ENCODE measurements at regions not wholly inside any gene's neighbourhood (a gene's known extent, or its start where the extent isn't known, plus 50 kb on each side); places are given as distances from the start of the nearest gene placed in this dataset.

DNA sequence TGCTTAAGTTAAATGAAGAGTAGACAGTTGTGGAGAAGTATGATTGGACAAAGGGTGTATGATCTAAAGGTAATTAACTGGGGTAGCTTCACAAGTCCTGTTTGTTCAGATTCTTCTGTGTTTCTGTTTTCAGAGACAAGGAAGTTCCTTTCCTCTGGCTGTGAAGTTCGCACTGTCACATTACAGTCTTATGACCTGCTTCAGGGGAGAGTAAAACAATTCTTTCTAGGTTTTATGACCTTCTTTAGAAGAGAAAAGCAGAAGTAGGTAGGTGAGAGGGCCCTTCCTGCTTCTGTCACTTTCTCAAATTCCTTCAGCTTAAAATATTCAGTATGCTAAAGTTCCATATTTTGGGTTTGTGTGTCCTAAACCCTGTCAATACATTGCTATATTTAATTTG is 211.9 kb downstream of the SOX3 start:
- POLR2A ChIA-PET: no interaction called here
- no peak overlapping the region for H3K4me3 ChIP-seq (ENCODE audit: control insufficient read depth in 1 of 7, extremely low read depth in 1 of 7, insufficient read depth in 4 of 7, low read depth in 2 of 7, low read length in 6 of 7)

DNA sequence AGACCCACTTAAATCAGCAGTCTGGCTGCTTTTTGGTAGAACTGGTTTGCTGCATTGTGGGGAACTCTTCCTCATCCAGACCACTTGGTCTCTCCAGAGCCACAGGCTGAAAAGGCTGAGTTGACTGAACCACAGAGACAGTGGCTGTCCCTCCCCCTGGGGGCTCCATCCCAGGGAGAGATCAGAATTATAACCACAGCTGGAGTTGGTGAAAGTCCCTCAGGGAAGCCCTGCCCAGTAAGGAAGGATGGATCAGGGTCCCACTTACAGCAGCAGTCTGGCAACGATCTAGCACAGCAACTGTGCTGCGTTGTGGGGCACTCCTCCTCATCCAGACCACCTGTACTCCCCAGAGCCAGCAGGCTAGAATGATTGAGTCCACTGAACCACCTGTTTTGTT is 212.7 kb downstream of the SOX3 start:
- no peak for DNase-seq
- Histone ChIP-seq H3K27me3 (replicated peaks in 2 of 5; ENCODE audit: control insufficient read depth in 4 of 5, insufficient read depth in 5 of 5, low read length in 4 of 5) (no peaks in the 10 kb centered on the region), H3K4me1 (ENCODE audit: control extremely low read depth in 1 of 4, control insufficient read depth in 4 of 4, insufficient read depth in 4 of 4, low read length in 3 of 4) (no peaks in the 10 kb centered on the region), H3K4me3 (ENCODE audit: control insufficient read depth in 1 of 7, extremely low read depth in 1 of 7, insufficient read depth in 4 of 7, low read depth in 2 of 7, low read length in 6 of 7) (no peak overlapping the region), H3K27ac (ENCODE audit: insufficient read depth in 1 of 2, low read depth in 1 of 2, low read length in 2 of 2, poor library complexity in 1 of 2, severe bottlenecking in 2 of 2) (no peak overlapping the region), H3K9me3 (ENCODE audit: control extremely low read depth in 1 of 5, control insufficient read depth in 4 of 5, insufficient read depth in 2 of 5, low read depth in 1 of 5, low read length in 4 of 5) (no peaks in the 10 kb centered on the region), H3K36me3 (ENCODE audit: control insufficient read depth in 4 of 4, insufficient read depth in 4 of 4, low read length in 3 of 4) (no peaks in the 10 kb centered on the region)
- POLR2A ChIA-PET: no interaction called here
- 60% methylated on average over 1 of the region's 2 CpGs for WGBS (ENCODE audit: insufficient coverage)
- CTCF ChIA-PET: no interaction called here

More for the DNA sequence above, 211.9 kb downstream of the SOX3 start:
- Histone ChIP-seq H3K4me1 (ENCODE audit: control extremely low read depth in 1 of 4, control insufficient read depth in 4 of 4, insufficient read depth in 4 of 4, low read length in 3 of 4) (no peaks in the 10 kb centered on the region), H3K36me3 (ENCODE audit: control insufficient read depth in 4 of 4, insufficient read depth in 4 of 4, low read length in 3 of 4) (no peaks in the 10 kb centered on the region), H3K27me3 (replicated peaks in 2 of 5; ENCODE audit: control insufficient read depth in 4 of 5, insufficient read depth in 5 of 5, low read length in 4 of 5) (no peaks in the 10 kb centered on the region), H3K27ac (ENCODE audit: insufficient read depth in 1 of 2, low read depth in 1 of 2, low read length in 2 of 2, poor library complexity in 1 of 2, severe bottlenecking in 2 of 2) (no peak overlapping the region), H3K9me3 (ENCODE audit: control extremely low read depth in 1 of 5, control insufficient read depth in 4 of 5, insufficient read depth in 2 of 5, low read depth in 1 of 5, low read length in 4 of 5) (no peaks in the 10 kb centered on the region)
- WGBS (ENCODE audit: insufficient coverage): 0% methylated on average over 1 of the region's 1 CpG
- CTCF ChIA-PET: interaction anchor here (0.7 kb wide), 1 partner anchor 246 kb away, joined by 3 read pairs; no protein-coding TSS in a partner anchor
- no peak for DNase-seq

DNA sequence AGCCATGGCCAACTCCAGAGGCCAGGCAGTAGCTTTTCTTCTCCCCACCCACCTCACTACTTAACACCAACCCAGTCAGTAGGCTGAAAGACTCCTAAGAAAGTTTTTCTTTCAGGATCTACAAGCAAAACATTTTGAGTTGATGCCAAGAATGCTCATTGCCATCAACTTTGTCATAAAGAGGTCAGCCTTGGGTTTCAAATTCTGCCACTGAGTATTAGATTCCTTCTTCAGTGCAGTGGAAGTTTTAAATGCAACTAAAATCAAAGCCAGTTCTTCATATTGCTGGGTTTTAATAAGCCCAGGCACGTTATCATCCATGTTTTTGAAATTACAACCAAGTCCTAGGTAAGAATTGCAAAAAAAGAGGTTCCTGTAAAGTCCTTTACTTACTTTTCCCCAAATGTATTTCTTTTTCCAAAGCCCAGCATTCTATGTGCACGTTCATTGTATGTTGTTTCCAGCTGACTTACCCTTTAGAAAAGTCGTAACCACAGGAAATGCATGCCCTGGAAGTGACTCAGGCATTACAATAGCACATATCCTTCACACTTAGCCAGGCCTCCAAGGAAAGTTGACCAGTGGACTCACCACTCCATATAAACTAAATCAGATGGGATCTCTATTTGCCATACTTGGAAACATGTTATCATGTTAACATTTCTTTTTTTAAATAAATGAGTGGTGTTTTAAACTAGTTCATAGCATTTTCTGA is 229.9 kb downstream of the SOX3 start:
- POLR2A ChIA-PET: no interaction called here
- H3K9me3 ChIP-seq (ENCODE audit: control extremely low read depth in 1 of 5, control insufficient read depth in 4 of 5, insufficient read depth in 2 of 5, low read depth in 1 of 5, low read length in 4 of 5): no peaks in the 10 kb centered on the region
- no peak overlapping the region for H3K27ac ChIP-seq (ENCODE audit: insufficient read depth in 1 of 2, low read depth in 1 of 2, low read length in 2 of 2, poor library complexity in 1 of 2, severe bottlenecking in 2 of 2)
- CTCF ChIA-PET: no interaction called here
- DNase-seq: no peak
- no peaks in the 10 kb centered on the region for H3K4me1 ChIP-seq (ENCODE audit: control extremely low read depth in 1 of 4, control insufficient read depth in 4 of 4, insufficient read depth in 4 of 4, low read length in 3 of 4)
- WGBS (ENCODE audit: insufficient coverage): 14% methylated on average over 2 of the region's 3 CpGs
- no peak overlapping the region for H3K4me3 ChIP-seq (ENCODE audit: control insufficient read depth in 1 of 7, extremely low read depth in 1 of 7, insufficient read depth in 4 of 7, low read depth in 2 of 7, low read length in 6 of 7)
- no peaks in the 10 kb centered on the region for H3K36me3 ChIP-seq (ENCODE audit: control insufficient read depth in 4 of 4, insufficient read depth in 4 of 4, low read length in 3 of 4)
- no peaks in the 10 kb centered on the region for H3K27me3 ChIP-seq (replicated peaks in 2 of 5; ENCODE audit: control insufficient read depth in 4 of 5, insufficient read depth in 5 of 5, low read length in 4 of 5)

DNA sequence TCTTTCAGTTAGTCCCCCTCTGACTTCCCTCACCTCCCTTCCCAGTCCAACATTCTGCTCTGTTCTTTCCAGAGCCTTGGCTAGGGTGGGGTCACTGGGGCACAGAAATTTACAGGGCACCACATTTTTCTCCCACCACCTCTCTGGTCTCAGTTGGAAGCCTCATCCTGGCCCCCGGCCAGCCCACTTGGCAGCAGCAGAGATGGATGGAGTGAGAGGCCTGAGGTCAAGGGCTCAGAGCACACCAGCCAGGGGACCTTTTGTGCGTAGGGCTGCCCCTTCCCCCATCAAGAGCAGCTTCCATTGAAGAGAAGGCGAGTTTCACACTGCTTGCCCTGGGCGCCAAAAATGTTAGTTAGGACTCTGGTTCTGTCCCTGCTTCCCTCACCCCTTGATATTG is 230.9 kb downstream of the SOX3 start:
- DNase-seq: no peak
- Histone ChIP-seq H3K4me3 (ENCODE audit: control insufficient read depth in 1 of 7, extremely low read depth in 1 of 7, insufficient read depth in 4 of 7, low read depth in 2 of 7, low read length in 6 of 7) (no peak overlapping the region), H3K9me3 (ENCODE audit: control extremely low read depth in 1 of 5, control insufficient read depth in 4 of 5, insufficient read depth in 2 of 5, low read depth in 1 of 5, low read length in 4 of 5) (no peaks in the 10 kb centered on the region), H3K27me3 (replicated peaks in 2 of 5; ENCODE audit: control insufficient read depth in 4 of 5, insufficient read depth in 5 of 5, low read length in 4 of 5) (no peaks in the 10 kb centered on the region), H3K27ac (ENCODE audit: insufficient read depth in 1 of 2, low read depth in 1 of 2, low read length in 2 of 2, poor library complexity in 1 of 2, severe bottlenecking in 2 of 2) (no peak overlapping the region), H3K4me1 (ENCODE audit: control extremely low read depth in 1 of 4, control insufficient read depth in 4 of 4, insufficient read depth in 4 of 4, low read length in 3 of 4) (no peaks in the 10 kb centered on the region), H3K36me3 (ENCODE audit: control insufficient read depth in 4 of 4, insufficient read depth in 4 of 4, low read length in 3 of 4) (no peaks in the 10 kb centered on the region)
- POLR2A ChIA-PET: no interaction called here
- CTCF ChIA-PET: no interaction called here
- 63% methylated on average over 4 of the region's 4 CpGs for WGBS (ENCODE audit: insufficient coverage)

DNA sequence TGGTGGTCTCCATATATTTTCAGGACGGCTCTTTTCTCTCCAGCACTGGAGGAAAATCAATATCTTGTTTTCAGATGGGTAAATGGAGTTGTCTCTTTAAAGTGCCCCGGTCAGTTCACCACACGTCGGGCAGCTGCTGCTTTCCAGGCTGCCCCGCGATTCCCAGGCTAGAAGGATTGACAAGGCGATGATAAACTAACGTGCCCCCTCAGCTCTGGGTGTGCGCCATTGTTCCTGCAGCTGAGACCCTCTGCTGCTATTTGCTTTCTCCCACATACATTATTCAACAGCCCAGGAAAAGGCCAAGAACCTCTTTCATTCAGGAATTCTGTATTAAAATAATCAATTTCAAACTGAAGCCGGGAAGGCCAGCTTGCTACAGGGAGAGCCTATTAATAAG is 254.5 kb downstream of the SOX3 start:
- ChIA-PET CTCF (no interaction called here), POLR2A (no interaction called here)
- DNase-seq: no peak
- 74% methylated on average over 8 of the region's 10 CpGs for WGBS (ENCODE audit: insufficient coverage)
- Histone ChIP-seq H3K4me3 (ENCODE audit: control insufficient read depth in 1 of 7, extremely low read depth in 1 of 7, insufficient read depth in 4 of 7, low read depth in 2 of 7, low read length in 6 of 7) (no peak overlapping the region), H3K4me1 (ENCODE audit: control extremely low read depth in 1 of 4, control insufficient read depth in 4 of 4, insufficient read depth in 4 of 4, low read length in 3 of 4) (no peaks in the 10 kb centered on the region), H3K9me3 (ENCODE audit: control extremely low read depth in 1 of 5, control insufficient read depth in 4 of 5, insufficient read depth in 2 of 5, low read depth in 1 of 5, low read length in 4 of 5) (no peaks in the 10 kb centered on the region), H3K36me3 (ENCODE audit: control insufficient read depth in 4 of 4, insufficient read depth in 4 of 4, low read length in 3 of 4) (no peaks in the 10 kb centered on the region), H3K27ac (ENCODE audit: insufficient read depth in 1 of 2, low read depth in 1 of 2, low read length in 2 of 2, poor library complexity in 1 of 2, severe bottlenecking in 2 of 2) (no peak overlapping the region), H3K27me3 (replicated peaks in 2 of 5; ENCODE audit: control insufficient read depth in 4 of 5, insufficient read depth in 5 of 5, low read length in 4 of 5) (peaks cover 0 to 3% (median 0%) of the 10 kb centered on the region in 5 experiments)

DNA sequence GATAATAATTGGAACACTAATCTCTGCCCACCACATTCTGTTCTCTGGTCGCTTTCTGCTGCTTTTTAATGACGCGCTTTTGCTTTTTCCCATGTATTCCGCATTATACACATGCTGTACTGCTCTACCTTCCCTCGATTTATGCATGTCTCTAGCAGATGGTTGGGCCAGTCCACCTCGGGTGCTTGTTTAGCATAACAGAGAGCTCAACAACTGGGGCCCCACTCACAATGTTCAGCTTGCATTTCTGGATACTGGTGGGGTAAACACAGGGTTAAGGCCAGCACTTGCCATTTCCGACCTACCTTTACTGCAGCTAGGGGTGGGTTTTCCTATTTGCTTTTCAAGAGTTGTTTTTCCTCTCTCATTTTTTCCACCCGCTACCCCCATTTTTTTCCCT is 255.8 kb downstream of the SOX3 start:
- no peaks in the 10 kb centered on the region for H3K9me3 ChIP-seq (ENCODE audit: control extremely low read depth in 1 of 5, control insufficient read depth in 4 of 5, insufficient read depth in 2 of 5, low read depth in 1 of 5, low read length in 4 of 5)
- DNase-seq: no peak
- 51% methylated on average over 6 of the region's 8 CpGs for WGBS (ENCODE audit: insufficient coverage)
- H3K4me3 ChIP-seq (ENCODE audit: control insufficient read depth in 1 of 7, extremely low read depth in 1 of 7, insufficient read depth in 4 of 7, low read depth in 2 of 7, low read length in 6 of 7): no peak overlapping the region
- ChIA-PET CTCF (no interaction called here), POLR2A (no interaction called here)
- H3K36me3 ChIP-seq (ENCODE audit: control insufficient read depth in 4 of 4, insufficient read depth in 4 of 4, low read length in 3 of 4): no peaks in the 10 kb centered on the region
- H3K27me3 ChIP-seq (replicated peaks in 2 of 5; ENCODE audit: control insufficient read depth in 4 of 5, insufficient read depth in 5 of 5, low read length in 4 of 5): peaks cover 0 to 3% (median 0%) of the 10 kb centered on the region in 5 experiments
- no peak overlapping the region for H3K27ac ChIP-seq (ENCODE audit: insufficient read depth in 1 of 2, low read depth in 1 of 2, low read length in 2 of 2, poor library complexity in 1 of 2, severe bottlenecking in 2 of 2)
- H3K4me1 ChIP-seq (ENCODE audit: control extremely low read depth in 1 of 4, control insufficient read depth in 4 of 4, insufficient read depth in 4 of 4, low read length in 3 of 4): no peaks in the 10 kb centered on the region

DNA sequence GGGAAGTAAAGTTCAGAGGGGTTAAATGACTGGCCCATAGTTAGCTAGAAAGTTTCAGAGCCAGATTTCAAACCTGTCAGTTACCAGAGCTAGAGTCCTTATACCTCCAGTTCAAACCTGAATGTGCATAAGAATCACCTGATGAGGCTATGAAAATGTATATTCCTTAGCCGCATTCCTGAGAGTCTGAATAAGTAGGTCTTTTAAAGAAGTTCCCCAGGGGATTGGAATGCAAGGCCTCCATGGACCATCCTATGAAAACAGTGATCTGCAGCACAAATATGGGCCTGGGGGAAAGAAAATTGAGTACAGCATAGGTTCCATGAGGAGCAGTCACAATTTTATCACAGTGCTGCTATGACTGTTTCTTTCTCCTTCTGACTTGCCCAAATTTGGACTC is 263.9 kb upstream of the CXorf66 start:
- Histone ChIP-seq H3K36me3 (ENCODE audit: control insufficient read depth in 4 of 4, insufficient read depth in 4 of 4, low read length in 3 of 4) (no peaks in the 10 kb centered on the region), H3K27me3 (replicated peaks in 2 of 5; ENCODE audit: control insufficient read depth in 4 of 5, insufficient read depth in 5 of 5, low read length in 4 of 5) (no peaks in the 10 kb centered on the region), H3K27ac (ENCODE audit: insufficient read depth in 1 of 2, low read depth in 1 of 2, low read length in 2 of 2, poor library complexity in 1 of 2, severe bottlenecking in 2 of 2) (no peak overlapping the region), H3K4me3 (ENCODE audit: control insufficient read depth in 1 of 7, extremely low read depth in 1 of 7, insufficient read depth in 4 of 7, low read depth in 2 of 7, low read length in 6 of 7) (no peak overlapping the region), H3K9me3 (ENCODE audit: control extremely low read depth in 1 of 5, control insufficient read depth in 4 of 5, insufficient read depth in 2 of 5, low read depth in 1 of 5, low read length in 4 of 5) (no peaks in the 10 kb centered on the region), H3K4me1 (ENCODE audit: control extremely low read depth in 1 of 4, control insufficient read depth in 4 of 4, insufficient read depth in 4 of 4, low read length in 3 of 4) (no peaks in the 10 kb centered on the region)
- ChIA-PET CTCF (no interaction called here), POLR2A (no interaction called here)
- 29% methylated on average over 1 of the region's 1 CpG for WGBS (ENCODE audit: insufficient coverage)
- no peak for DNase-seq

All from common myeloid progenitor, CD34-positive (primary cell).